ENCODE measurements at regions not wholly inside any gene's neighbourhood (a gene's known extent, or its start where the extent isn't known, plus 50 kb on each side); places are given as distances from the start of the nearest gene placed in this dataset.
"Not testable (repeated sequence)": the region's sequence is repeated elsewhere in the genome, so short reads cannot be mapped to it uniquely, and the experiment has no call there.

GRCh38 chr5:12078286-12078685, 174.0 kb upstream of the CTNND2 start:
- TF ChIP-seq CTCF, POLR2AphosphoS5, POLR2A (IDR thresholded peaks at IDR 0.05): not testable (repeated sequence)

All from breast epithelium (tissue), 3 donors.